ENCODE measurements at regions not wholly inside any gene's neighbourhood (a gene's known extent, or its start where the extent isn't known, plus 50 kb on each side); places are given as distances from the start of the nearest gene placed in this dataset.

DNA sequence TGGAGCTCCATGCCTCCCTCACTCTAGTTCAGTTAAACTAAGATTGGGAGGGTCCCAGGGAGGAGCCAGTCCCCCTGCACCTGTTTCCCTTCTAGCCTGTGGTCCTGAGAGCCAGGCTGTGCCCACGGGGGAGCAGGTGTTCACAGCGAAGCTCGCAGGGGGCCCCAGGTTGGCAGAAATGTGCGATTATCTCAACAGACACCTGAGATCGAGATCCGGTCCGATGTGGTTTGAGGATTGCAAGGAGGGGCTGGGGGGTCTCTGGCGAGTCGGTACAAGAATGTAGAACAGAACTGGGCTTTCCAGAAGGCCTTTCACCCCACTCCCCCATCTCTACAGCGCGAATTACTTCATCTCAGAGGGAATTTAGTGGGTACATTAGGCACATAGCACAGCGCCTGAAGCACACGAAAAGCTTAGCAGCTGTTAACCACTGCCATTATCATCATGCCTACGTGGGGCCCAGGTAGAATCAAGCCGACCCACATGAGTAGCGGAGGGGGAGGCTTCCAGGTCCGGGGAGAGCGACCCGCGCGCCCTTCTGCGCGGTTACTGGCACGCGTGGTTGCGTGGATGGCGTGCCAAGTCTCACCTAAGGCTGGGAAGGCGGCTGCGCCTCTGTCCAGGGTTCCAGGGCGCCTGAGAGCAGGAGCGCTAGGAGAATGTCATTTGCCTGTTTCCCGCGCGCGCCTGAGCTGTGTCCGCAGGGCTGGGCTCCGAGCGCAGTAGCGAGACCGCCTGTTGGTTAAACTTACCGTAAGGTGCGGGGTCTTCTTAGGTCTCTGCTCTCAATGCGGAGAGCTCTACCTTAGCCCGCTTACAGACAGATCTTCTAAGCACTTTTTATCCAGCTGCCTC lies 1539.5 kb upstream of the TMEM132C start:
- TF ChIP-seq RAD21 (IDR thresholded peaks at IDR 0.05; ENCODE audit: low read depth), result no peak
- no peak for TF ChIP-seq TCF12 (IDR thresholded peaks at IDR 0.05; ENCODE audit: low read depth)
- TF ChIP-seq EP300 (IDR thresholded peaks at IDR 0.05; ENCODE audit: borderline replicate concordance), result no peak
- TF ChIP-seq NFIC (IDR thresholded peaks at IDR 0.05), result no peak
- no peak for TF ChIP-seq TAF1 (IDR thresholded peaks at IDR 0.05; ENCODE audit: low read depth)
- TF ChIP-seq FOXM1 (IDR thresholded peaks at IDR 0.05; ENCODE audit: borderline replicate concordance, low read depth), result no peak
- no peak for TF ChIP-seq CEBPB (IDR thresholded peaks at IDR 0.05)
- TF ChIP-seq, protein P1, sequence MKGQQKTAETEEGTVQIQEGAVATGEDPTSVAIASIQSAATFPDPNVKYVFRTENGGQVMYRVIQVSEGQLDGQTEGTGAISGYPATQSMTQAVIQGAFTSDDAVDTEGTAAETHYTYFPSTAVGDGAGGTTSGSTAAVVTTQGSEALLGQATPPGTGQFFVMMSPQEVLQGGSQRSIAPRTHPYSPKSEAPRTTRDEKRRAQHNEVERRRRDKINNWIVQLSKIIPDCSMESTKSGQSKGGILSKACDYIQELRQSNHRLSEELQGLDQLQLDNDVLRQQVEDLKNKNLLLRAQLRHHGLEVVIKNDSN (IDR thresholded peaks at IDR 0.05), result no peak
- TF ChIP-seq EGR1 (IDR thresholded peaks at IDR 0.05), result no peak
- TF ChIP-seq, protein P2, sequence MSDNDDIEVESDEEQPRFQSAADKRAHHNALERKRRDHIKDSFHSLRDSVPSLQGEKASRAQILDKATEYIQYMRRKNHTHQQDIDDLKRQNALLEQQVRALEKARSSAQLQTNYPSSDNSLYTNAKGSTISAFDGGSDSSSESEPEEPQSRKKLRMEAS (IDR thresholded peaks at IDR 0.05), result no peak
- TF ChIP-seq TEAD4 (IDR thresholded peaks at IDR 0.05), result no peak
- no peak for TF ChIP-seq ZBTB7A (IDR thresholded peaks at IDR 0.05; ENCODE audit: low read depth)
- TF ChIP-seq, protein P3, sequence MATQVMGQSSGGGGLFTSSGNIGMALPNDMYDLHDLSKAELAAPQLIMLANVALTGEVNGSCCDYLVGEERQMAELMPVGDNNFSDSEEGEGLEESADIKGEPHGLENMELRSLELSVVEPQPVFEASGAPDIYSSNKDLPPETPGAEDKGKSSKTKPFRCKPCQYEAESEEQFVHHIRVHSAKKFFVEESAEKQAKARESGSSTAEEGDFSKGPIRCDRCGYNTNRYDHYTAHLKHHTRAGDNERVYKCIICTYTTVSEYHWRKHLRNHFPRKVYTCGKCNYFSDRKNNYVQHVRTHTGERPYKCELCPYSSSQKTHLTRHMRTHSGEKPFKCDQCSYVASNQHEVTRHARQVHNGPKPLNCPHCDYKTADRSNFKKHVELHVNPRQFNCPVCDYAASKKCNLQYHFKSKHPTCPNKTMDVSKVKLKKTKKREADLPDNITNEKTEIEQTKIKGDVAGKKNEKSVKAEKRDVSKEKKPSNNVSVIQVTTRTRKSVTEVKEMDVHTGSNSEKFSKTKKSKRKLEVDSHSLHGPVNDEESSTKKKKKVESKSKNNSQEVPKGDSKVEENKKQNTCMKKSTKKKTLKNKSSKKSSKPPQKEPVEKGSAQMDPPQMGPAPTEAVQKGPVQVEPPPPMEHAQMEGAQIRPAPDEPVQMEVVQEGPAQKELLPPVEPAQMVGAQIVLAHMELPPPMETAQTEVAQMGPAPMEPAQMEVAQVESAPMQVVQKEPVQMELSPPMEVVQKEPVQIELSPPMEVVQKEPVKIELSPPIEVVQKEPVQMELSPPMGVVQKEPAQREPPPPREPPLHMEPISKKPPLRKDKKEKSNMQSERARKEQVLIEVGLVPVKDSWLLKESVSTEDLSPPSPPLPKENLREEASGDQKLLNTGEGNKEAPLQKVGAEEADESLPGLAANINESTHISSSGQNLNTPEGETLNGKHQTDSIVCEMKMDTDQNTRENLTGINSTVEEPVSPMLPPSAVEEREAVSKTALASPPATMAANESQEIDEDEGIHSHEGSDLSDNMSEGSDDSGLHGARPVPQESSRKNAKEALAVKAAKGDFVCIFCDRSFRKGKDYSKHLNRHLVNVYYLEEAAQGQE (IDR thresholded peaks at IDR 0.05; ENCODE audit: low read depth), result no peak
- TF ChIP-seq YY1 (IDR thresholded peaks at IDR 0.05; ENCODE audit: low read depth), result no peak
- TF ChIP-seq CREB1 (IDR thresholded peaks at IDR 0.05; ENCODE audit: low read depth), result no peak

DNA sequence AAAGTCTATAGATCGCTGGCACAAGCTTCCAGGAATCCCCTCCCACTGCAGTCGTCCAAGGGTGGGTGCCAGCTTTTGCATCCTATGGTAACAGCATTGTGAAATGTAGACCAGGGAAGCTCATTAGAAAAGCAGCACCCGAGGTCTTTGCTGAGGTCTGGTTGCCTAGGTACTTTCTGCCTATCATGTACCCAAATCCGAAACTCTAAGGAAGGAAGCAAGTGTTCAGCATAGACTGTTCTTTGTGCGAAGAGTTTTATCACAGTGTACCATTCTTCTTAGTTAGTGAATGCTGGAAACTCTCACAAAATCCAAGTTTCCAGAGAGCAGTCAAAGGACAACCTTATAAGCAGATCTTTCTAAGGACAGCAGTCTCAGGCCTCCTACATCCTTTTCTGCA lies 1532.7 kb upstream of the TMEM132C start:
- TF ChIP-seq, protein P2 (IDR thresholded peaks at IDR 0.05), result no peak
- no peak for TF ChIP-seq CEBPB (IDR thresholded peaks at IDR 0.05)
- TF ChIP-seq, protein P3 (IDR thresholded peaks at IDR 0.05; ENCODE audit: low read depth), result no peak
- TF ChIP-seq EGR1 (IDR thresholded peaks at IDR 0.05), result no peak
- no peak for TF ChIP-seq YY1 (IDR thresholded peaks at IDR 0.05; ENCODE audit: low read depth)
- no peak for TF ChIP-seq TEAD4 (IDR thresholded peaks at IDR 0.05)
- no peak for TF ChIP-seq TCF12 (IDR thresholded peaks at IDR 0.05; ENCODE audit: low read depth)
- no peak for TF ChIP-seq NFIC (IDR thresholded peaks at IDR 0.05)
- TF ChIP-seq, protein P1 (IDR thresholded peaks at IDR 0.05), result no peak
- TF ChIP-seq ZBTB7A (IDR thresholded peaks at IDR 0.05; ENCODE audit: low read depth), result no peak
- no peak for TF ChIP-seq FOXM1 (IDR thresholded peaks at IDR 0.05; ENCODE audit: borderline replicate concordance, low read depth)
- TF ChIP-seq TAF1 (IDR thresholded peaks at IDR 0.05; ENCODE audit: low read depth), result no peak
- TF ChIP-seq EP300 (IDR thresholded peaks at IDR 0.05; ENCODE audit: borderline replicate concordance), result no peak
- TF ChIP-seq CREB1 (IDR thresholded peaks at IDR 0.05; ENCODE audit: low read depth), result no peak
- TF ChIP-seq RAD21 (IDR thresholded peaks at IDR 0.05; ENCODE audit: low read depth), result no peak

DNA sequence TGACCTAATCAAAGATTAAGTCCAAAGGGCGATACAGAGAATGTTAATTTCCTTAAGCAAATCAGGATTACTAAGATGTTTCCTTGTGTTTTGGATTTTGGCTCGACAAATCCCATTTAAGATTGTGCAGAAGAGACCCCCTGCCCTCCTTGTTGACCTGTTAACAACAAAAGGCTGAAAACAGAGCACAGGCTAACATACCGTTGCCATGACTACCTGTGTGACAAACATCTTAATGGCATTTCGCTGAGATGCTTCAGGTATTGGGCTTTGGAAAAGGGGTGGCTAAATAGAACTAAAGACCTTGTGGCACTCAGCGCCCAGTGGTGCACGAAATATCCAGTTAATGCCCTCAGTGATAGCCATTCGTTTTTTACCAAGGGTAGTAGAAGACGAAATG lies 1532.3 kb upstream of the TMEM132C start:
- TF ChIP-seq CEBPB (IDR thresholded peaks at IDR 0.05), result no peak
- TF ChIP-seq TAF1 (IDR thresholded peaks at IDR 0.05; ENCODE audit: low read depth), result no peak
- TF ChIP-seq EGR1 (IDR thresholded peaks at IDR 0.05), result no peak
- TF ChIP-seq, protein P3 (IDR thresholded peaks at IDR 0.05; ENCODE audit: low read depth), result no peak
- no peak for TF ChIP-seq FOXM1 (IDR thresholded peaks at IDR 0.05; ENCODE audit: borderline replicate concordance, low read depth)
- no peak for TF ChIP-seq RAD21 (IDR thresholded peaks at IDR 0.05; ENCODE audit: low read depth)
- TF ChIP-seq ZBTB7A (IDR thresholded peaks at IDR 0.05; ENCODE audit: low read depth), result no peak
- TF ChIP-seq, protein P2 (IDR thresholded peaks at IDR 0.05), result no peak
- no peak for TF ChIP-seq EP300 (IDR thresholded peaks at IDR 0.05; ENCODE audit: borderline replicate concordance)
- TF ChIP-seq TCF12 (IDR thresholded peaks at IDR 0.05; ENCODE audit: low read depth), result no peak
- TF ChIP-seq TEAD4 (IDR thresholded peaks at IDR 0.05), result no peak
